ENCODE measurements at regions not wholly inside any gene's neighbourhood (a gene's known extent, or its start where the extent isn't known, plus 50 kb on each side); places are given as distances from the start of the nearest gene placed in this dataset.

DNA sequence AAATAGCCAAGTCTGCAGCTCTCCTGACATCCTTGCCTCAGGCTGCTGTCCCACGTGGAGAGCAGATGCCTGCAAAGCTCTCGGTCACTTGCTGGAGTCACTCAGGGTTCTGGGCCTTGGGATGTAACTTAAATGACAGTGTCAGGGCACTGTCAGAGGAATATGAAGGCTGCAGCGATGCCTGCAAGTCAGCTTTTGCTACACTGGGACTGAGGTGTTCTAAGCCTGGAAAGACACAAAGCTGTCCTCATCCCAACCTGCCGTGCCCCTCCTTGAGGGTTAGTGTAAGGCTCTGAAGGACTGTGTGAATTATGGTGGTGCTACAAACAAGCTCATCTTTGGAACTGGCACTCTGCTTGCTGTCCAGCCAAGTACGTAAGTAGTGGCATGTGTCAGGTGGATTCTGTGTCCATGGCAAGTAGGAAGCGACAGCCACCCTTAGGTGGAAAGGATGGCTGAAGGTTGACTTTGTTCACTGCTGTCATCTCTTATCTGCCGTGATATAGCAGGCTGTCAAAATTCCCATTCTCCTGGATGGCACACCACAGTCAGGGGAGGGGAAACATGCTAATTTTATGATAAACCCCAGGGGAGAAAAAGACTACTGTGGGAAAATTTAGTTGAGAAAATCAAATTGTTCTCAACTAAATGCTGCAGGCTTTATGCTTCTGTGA, 79.9 kb downstream of the DAD1 start (continued):
- TF ChIP-seq MAX (IDR thresholded peaks at IDR 0.05; ENCODE audit: low read depth, low read length) (no peak; the same call in 1 of the 2 replicates), ZNF592 (IDR thresholded peaks at IDR 0.05) (peak; percentile 66; the same call in 1 of the 2 replicates), CHD1 (IDR thresholded peaks at IDR 0.05; ENCODE audit: low read depth, low read length) (0 out of 2 replicates have a peak, but pooled peaks have one; percentile 78), MTA2 (IDR thresholded peaks at IDR 0.05; ENCODE audit: low read depth) (0 out of 2 replicates have a peak, but pooled peaks have one; percentile 13), TCF12 (IDR thresholded peaks at IDR 0.05; ENCODE audit: low read depth, low read length) (peak; percentile 51; the same call in 1 of the 2 replicates), EP300 (IDR thresholded peaks at IDR 0.05; ENCODE audit: borderline replicate concordance in 1 of 2, control insufficient read depth in 1 of 2, low read depth in 2 of 2, low read length in 2 of 2) (0 out of 4 replicates have a peak, but pooled peaks of 1 of the 2 experiments have one; percentile 9)
